ENCODE measurements at regions not wholly inside any gene's neighbourhood (a gene's known extent, or its start where the extent isn't known, plus 50 kb on each side); places are given as distances from the start of the nearest gene placed in this dataset.

GRCh38 chr4:83724485-83725335 is 188.8 kb downstream of the GPAT3 start:
- DNase-seq (ENCODE audit: low read depth, low spot score), result no peak

DNA sequence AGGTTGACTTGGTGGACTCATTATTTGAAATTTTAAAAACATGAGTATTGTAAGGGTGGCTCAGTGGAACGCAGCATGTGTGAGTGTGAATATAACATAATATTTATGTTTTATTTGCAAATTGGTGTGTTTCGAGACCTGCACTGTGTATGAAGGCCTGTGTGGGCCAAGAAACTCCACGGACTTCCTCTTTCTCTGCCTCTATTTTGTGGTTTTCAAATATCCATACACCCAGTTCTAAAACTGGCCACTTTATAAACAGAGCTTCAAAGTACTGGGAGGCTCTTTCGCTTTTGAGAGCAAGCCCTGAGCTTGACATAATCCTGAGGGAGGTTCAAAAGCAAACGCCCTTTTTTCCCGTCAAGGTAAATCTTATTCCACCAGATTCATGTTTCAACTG is 187.7 kb downstream of the GPAT3 start:
- DNase-seq (ENCODE audit: low read depth, low spot score), result no peak

GRCh38 chr4:83722730-83723269 is 186.9 kb downstream of the GPAT3 start:
- no peak for DNase-seq (ENCODE audit: low read depth, low spot score)

GRCh38 chr4:83716874-83717273 is 181.0 kb downstream of the GPAT3 start:
- no peak for DNase-seq (ENCODE audit: low read depth, low spot score)

- DNase-seq (ENCODE audit: low read depth, low spot score), result no peak
Measured at GRCh38 chr4:83712890-83713289, 177.0 kb downstream of the GPAT3 start.

DNA sequence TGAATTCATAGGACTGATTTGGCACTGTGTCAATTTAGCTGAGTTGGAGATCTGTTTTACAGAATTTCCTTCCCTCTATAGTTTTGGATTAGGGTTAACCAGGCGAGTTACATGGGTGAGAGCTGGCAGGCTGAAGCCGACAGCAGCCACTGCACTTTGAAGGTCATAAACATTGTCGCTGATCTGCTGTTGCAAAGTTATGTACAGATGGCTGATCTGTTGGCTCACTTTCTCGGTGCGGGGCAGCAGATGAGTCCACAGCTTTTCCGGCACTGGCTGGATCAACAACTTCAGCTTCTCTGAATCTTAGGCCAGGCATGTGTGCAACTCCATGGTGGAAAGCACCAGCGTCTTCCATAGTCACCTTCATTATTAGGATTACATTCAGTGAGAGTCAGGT is 173.7 kb downstream of the GPAT3 start:
- DNase-seq (ENCODE audit: low read depth, low spot score), result no peak

- DNase-seq (ENCODE audit: low read depth, low spot score), result no peak
Measured at GRCh38 chr4:83708500-83709175, 172.7 kb downstream of the GPAT3 start.

DNA sequence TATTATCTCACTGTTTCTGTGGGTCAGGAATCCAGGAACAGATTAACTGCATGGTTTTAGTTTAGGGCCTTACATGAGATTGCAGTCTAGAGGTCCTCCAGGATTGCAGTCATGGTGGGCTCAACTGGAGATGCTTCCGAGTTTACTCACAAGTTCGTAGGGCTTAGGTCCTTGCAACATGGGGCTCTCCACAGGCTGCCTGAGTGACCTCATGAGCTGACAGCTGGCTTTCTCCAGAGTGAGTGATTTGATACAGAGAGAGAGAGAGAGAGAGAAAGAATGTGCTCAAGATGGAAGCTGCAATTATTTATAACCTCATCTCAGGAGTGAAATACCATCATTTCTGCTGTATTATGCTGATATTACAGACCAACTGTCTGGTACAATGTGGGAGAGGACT is 168.9 kb downstream of the GPAT3 start:
- no peak for DNase-seq (ENCODE audit: low read depth, low spot score)

- DNase-seq (ENCODE audit: low read depth, low spot score), result no peak
Measured at GRCh38 chr4:83703752-83704151, 167.8 kb downstream of the GPAT3 start.

- DNase-seq (ENCODE audit: low read depth, low spot score), result no peak
Measured at GRCh38 chr4:83701041-83701440, 165.1 kb downstream of the GPAT3 start.

DNA sequence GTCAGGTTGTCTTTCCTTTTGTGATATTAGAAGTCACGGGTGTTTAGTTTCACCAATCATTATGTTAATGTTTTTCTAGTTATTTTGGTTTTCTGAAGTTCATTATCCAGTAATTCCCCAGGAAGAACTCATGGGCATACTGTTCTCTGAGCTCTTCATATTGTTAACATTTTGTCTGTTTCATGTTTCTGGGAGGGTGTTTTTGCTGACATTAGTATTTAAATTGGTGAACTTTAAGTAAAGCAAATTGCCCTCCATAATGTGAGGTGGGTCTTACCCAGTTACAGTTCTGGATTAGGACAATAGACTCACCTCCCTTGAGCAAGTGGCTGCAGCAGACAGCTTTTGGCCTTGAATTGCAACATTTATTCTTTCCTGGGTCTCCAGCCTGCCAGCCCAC is 163.4 kb downstream of the GPAT3 start:
- DNase-seq (ENCODE audit: low read depth, low spot score), result no peak

DNA sequence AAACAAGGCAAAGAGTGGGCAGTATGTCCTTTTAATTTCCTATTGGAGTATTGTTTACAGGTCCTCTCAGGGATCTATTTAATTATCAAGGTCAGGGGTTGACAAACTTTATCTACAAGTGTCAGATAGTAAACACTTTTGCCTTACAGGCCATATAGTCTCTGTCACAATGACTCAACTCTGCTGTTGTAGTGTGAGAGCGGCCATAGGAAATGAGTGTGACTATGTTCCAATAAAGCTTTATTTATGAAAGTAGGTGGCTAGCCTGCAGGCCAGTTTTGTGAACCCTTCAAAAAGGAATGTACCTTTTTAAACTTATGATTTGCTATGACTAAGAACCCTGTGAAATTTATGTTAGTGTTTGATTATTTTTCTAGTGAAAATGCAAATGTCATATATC is 156.1 kb downstream of the GPAT3 start:
- DNase-seq (ENCODE audit: low read depth, low spot score), result no peak

- DNase-seq (ENCODE audit: low read depth, low spot score), result no peak
Measured at GRCh38 chr4:83686166-83686565, 150.3 kb downstream of the GPAT3 start.

DNA sequence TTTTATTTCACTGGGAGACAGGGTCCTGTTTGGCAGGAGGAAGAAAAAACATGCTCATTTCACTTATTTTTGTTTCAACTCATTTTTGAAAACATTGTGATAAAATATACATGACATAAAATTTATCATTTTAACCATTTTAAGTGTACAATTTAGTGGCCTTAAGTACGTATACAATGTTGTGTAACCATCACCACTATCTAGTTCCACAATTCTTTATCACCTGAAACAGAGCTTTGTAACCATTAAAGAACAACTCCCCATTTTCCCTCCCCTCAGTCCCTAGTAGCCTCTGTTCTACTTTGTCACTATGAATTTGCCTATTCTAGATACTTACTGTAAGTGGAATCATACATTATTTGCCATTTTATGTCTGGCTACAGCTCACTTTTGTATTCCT is 143.8 kb downstream of the GPAT3 start:
- DNase-seq (ENCODE audit: low read depth, low spot score), result no peak

GRCh38 chr4:83679254-83679653 is 143.3 kb downstream of the GPAT3 start:
- no peak for DNase-seq (ENCODE audit: low read depth, low spot score)

- DNase-seq (ENCODE audit: low read depth, low spot score), result no peak
Measured at GRCh38 chr4:83677656-83678055, 141.7 kb downstream of the GPAT3 start.

- DNase-seq (ENCODE audit: low read depth, low spot score), result no peak
Measured at GRCh38 chr4:83664741-83665140, 128.8 kb downstream of the GPAT3 start.

DNA sequence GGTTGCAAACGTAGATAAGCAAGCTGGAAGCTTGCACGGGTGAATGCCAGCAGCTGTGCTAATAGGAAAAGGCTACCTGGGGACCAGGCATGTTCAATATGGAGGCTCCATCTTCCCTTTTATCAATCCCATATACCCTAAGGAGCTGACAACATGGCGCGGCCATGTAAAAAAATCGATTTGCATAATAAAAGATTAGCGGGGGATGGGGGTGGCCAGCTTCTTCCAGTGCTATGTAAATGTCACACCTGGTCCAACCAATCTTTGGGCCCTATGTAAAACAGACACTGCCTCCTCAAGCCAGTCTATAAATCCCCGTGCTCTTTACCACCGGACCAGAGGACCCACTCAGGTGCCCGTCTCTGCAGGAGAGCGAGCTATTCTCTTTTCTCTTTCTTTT is 128.2 kb downstream of the GPAT3 start:
- DNase-seq (ENCODE audit: low read depth, low spot score), result no peak

- DNase-seq (ENCODE audit: low read depth, low spot score), result no peak
Measured at GRCh38 chr4:83662204-83662603, 126.3 kb downstream of the GPAT3 start.

DNA sequence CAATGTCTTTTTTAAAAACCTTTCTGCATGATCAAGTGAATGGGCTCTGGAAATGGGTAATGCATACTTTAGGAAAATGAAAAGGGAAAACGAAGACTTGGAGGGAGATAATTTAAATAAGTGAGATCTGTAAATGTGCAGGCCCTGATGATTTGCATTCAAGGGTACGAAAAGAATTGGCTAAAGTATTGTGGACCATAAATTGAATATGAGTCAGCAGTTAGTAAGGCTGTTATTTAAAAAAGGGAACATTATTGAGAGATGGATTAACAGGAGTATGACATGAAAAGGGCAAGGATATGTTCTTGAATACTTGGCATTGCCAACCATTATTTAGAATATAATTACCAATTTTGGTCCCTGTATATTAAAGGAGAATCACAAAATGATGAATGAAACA is 125.5 kb downstream of the GPAT3 start:
- DNase-seq (ENCODE audit: low read depth, low spot score), result no peak

DNA sequence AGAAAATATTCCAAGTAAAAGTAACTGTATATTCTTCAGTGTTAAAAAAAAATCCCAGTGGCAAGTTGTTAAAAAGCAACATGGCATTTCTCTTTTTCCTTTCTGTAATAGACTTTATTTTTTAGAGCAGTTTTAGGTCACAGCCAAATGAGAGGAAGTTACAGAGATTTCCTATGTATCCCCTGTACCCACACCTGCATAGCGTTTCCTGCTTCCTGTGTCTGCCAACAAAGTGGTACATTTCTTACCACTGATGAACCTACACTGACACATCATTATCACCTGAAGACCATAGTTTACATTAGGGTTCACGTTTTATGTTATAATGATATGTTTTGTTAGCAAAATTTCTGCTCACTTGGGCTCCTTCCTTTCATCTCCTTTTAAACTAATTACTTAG is 124.7 kb downstream of the GPAT3 start:
- DNase-seq (ENCODE audit: low read depth, low spot score), result no peak

GRCh38 chr4:83658806-83659205 is 122.9 kb downstream of the GPAT3 start:
- DNase-seq (ENCODE audit: low read depth, low spot score), result no peak

GRCh38 chr4:83657336-83657735 is 121.4 kb downstream of the GPAT3 start:
- DNase-seq (ENCODE audit: low read depth, low spot score), result no peak

Data from brain pericyte (primary cell).